A673 (cell line): ENCODE measurements at regions not wholly inside any gene's neighbourhood (a gene's known extent, or its start where the extent isn't known, plus 50 kb on each side); places are given as distances from the start of the nearest gene placed in this dataset.

Source experiments
- EZH2 ChIP-seq: fragments of 200-600 bp; sonication (generic); IDR thresholded peaks from 2 replicates; pipeline ENCODE4 v1.6.1; 2017; ENCODE audit warnings: borderline replicate concordance, low read depth, mild to moderate bottlenecking, mixed read lengths, antibody characterized with exemption, low read length; ENCODE audit not compliant: poor library complexity, severe bottlenecking
- TF ChIP-seq, protein P1 (sequence below): fragments of 300-800, 200-600 bp; sonication (generic); conservative IDR thresholded peaks from 2 replicates; pipeline ENCODE4 v1.5.1; 2017; ENCODE audit warnings: low read depth, mild to moderate bottlenecking, antibody characterized with exemption, low read length, moderate library complexity, mixed read lengths

DNA sequence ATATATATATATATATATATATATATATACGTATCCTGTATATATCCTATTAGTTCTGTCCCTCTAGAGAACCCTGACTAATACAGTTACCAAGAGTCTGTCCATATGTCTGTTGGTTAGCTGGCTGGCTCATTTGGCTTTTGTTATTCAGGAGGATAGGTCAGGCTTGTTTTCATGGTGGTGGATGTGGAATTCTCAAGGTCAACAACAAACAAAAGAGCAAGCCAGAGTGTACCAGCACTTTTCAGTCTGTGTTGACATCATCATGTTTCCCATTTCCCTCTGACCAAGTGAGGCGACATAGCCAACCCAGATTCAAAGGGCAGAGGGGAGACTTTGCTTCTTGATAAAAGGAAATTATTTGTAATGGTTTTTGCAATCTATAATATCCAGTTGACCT is 88.5 kb upstream of the PTCHD4 start:
- TF ChIP-seq, protein P1, sequence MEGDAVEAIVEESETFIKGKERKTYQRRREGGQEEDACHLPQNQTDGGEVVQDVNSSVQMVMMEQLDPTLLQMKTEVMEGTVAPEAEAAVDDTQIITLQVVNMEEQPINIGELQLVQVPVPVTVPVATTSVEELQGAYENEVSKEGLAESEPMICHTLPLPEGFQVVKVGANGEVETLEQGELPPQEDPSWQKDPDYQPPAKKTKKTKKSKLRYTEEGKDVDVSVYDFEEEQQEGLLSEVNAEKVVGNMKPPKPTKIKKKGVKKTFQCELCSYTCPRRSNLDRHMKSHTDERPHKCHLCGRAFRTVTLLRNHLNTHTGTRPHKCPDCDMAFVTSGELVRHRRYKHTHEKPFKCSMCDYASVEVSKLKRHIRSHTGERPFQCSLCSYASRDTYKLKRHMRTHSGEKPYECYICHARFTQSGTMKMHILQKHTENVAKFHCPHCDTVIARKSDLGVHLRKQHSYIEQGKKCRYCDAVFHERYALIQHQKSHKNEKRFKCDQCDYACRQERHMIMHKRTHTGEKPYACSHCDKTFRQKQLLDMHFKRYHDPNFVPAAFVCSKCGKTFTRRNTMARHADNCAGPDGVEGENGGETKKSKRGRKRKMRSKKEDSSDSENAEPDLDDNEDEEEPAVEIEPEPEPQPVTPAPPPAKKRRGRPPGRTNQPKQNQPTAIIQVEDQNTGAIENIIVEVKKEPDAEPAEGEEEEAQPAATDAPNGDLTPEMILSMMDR = no peak
- no peak for TF ChIP-seq EZH2
